Stimulated activated CD4-positive, alpha-beta T cell treated with anti-CD3 and anti-CD28 coated beads, Interleukin-4, amount 100 ng/mL, for 24 hours (primary cell): ENCODE measurements at regions not wholly inside any gene's neighbourhood (a gene's known extent, or its start where the extent isn't known, plus 50 kb on each side); places are given as distances from the start of the nearest gene placed in this dataset.

Source experiments
- DNase-seq: peaks from one replicate; pipeline ENCODE4 v3.0.0-alpha.2; 2020

DNA sequence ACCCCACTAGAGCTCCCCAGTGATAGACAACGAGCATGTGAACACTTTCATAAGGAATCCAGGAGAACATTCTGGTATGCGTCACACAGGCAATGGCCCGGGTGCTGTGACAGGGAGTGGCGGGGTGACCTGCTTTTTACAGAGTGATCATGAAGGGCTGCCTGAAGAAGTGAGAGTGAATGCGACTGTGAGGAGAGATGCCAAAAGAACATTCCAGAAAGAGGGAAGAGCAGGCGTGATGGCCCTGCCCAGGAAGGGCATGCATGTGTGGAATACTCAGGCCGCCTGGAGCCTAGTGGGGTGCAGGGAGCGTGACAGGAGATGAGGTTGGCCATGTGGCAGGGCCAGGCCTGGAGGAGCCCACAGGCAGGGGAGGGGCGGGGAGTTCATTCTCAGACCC, 53.8 kb downstream of the FZD10 start:
- no peak for DNase-seq

GRCh38 chr12:130218682-130219081, 56.4 kb downstream of the FZD10 start:
- DNase-seq = no peak

DNA sequence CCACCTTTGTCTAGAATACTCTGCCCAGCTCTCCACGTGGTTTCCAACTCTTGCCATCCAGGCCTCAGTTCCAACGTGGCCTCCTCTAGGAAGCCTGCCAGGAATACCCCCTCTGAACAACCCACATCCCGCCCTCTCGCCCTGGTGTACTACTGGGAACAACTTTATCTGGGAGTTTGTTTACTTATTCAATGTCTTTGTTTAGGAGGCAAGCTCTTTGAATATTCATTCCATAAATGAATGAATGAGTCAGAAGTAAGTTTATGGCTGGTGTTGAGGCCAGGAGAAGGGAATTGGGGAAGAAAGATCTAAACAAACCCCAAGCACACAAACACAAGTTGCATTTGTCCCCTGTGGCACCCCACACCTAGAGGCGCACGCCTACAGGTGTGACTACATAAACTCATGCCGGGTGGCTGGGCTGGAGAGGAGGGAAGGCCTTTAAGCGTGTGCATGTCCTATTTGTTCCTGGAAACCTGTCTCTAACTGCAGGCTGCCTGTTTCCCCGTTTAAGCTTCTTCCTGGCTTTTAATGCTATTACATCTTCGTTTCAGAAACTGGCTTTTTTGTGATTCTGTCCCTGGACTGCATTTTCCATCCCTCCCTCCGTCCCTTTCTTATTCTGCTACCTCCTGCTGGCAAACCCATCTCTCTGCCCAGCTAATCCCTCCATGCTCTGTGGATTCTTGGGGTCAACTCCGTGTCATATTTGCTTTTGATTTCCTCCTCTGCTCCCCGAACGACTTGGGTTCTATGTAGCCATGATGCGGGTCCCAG, 57.9 kb downstream of the FZD10 start:
- DNase-seq = no peak

DNA sequence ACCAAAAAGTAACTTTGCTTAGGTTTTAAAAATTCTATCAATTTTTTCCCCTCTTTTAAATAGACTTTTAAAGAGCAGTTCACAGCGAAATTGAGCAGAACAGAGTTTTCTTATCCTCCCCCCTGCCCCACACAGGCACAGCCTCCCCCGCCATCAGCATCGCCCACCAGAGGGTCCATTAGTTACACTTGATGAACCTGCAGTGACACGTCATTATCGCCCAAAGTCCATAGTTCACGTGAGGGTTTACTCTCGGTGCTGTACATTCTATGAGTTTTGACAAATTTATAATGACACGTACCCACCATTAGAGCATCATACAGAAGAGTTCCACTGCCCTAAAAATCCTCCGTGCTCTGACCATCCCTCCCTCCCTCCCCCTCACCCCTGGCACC, 58.4 kb downstream of the FZD10 start:
- no peak for DNase-seq

DNA sequence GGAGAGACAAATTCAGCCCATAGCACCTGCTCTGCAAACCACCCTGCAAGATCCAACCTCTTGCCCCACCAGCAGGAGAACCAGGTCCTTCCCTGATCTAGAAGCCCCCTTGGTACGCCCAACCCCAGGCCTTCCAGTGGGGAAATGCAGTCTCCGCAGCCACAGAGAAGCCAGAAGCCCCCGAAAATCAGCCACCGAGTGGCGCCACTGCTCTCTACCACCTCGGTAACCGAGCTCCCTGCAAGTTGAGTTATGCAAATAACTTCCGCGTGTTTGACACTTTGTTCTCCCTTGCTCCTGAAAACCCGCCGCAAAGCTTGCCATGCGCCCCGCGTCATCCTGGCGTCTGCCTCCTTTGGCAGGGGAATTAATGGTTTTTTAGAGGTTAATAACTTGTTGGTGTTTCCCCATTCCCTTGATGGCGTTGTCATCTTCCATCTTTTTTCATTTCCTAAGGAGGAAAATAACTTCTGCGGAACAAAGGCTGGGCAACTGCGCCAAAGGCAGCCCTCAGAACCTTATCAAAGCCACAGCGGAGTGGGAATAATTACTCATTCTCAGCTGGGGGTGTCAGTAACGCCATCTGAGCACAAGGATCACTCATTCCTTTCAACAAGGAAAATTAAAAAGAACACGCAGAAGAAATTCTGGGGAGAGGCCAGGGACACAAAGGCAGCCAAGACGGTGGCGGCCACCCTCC, 60.4 kb downstream of the FZD10 start:
- DNase-seq = no peak

GRCh38 chr12:130223767-130224244, 61.5 kb downstream of the FZD10 start:
- DNase-seq = no peak

- no peak for DNase-seq
Measured at GRCh38 chr12:130224613-130225012, 62.3 kb downstream of the FZD10 start.

DNA sequence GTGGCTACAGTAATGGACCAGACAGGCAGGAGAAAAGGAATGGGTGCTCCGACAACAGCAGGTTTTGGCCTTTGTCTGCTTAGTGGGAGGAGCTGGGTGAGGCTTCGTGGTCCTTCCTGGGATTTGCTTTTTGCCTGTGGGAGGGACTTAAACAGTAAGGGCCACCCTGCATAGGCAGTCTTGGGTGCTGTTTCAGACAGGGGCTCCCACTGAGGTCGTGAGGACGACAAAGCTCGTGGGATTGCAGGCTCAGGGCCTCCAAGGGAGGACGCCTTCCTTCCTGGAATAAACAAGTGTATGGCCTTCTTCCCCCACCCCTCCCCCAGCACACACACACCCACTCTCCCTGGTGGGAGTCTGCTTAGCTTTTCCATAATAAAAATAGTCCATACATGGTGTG, 63.1 kb downstream of the FZD10 start:
- DNase-seq = no peak

- no peak for DNase-seq
Measured at GRCh38 chr12:130226126-130226525, 63.9 kb downstream of the FZD10 start.

DNA sequence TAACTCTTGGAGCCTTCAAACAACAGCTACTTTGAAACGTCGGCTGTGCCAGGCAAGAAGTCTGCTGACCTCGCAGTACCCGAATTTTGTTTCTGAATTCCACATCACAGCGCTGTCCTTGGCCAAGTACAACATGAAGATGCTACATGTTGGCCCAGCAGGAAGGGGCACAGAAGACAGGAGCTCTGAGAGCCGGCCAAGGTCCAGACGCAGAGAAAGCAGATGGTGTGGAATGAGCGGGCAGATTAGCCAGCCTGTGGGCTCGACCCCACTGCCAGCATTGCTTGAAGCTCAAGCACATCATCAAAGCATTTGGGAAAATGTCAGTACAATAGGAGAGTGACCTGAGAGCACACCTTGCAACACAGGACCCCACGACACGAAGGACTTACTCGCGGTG, 64.5 kb downstream of the FZD10 start:
- DNase-seq = no peak

GRCh38 chr12:130227641-130228040, 65.4 kb downstream of the FZD10 start:
- no peak for DNase-seq

GRCh38 chr12:130236446-130236845, 74.2 kb downstream of the FZD10 start:
- DNase-seq = no peak

DNA sequence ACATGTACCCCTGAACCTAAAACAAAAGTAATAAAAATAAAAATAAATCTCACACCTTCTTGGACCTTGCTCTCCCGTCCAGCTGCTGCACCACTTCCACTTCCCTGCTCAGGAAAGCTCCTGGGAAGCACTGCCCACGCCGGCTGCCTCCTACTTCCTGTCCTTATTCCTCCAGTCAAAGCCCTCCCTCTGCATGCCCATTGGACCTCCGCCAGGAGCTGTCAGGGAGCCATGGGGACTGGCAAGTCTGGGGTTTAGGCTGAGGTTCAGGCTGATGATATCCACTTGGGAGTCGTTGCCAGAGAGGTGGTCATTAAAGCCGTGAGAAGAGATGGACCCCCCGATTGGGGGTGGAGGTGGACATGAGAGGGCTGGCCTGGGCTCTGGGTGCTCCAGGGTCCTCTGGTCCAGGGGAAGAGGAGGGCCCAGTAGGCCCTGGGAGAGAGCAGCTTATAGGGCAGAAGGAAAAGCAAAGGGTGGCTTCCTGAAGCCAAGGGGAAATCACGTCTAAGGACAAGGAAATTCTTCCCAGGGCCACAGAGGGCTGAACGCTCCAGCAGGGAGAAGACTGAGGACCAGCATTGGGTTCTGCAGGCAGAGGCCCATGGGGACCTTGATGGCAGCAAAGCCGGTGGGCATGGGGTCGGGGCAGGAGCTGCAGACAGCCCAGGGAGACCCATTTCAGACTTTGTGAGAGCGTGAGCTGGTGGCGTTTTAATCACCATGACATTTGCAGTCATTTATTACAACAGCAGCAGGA, 78.7 kb downstream of the FZD10 start:
- no peak for DNase-seq

- DNase-seq = no peak
Measured at GRCh38 chr12:130242506-130242905, 80.2 kb downstream of the FZD10 start.

DNA sequence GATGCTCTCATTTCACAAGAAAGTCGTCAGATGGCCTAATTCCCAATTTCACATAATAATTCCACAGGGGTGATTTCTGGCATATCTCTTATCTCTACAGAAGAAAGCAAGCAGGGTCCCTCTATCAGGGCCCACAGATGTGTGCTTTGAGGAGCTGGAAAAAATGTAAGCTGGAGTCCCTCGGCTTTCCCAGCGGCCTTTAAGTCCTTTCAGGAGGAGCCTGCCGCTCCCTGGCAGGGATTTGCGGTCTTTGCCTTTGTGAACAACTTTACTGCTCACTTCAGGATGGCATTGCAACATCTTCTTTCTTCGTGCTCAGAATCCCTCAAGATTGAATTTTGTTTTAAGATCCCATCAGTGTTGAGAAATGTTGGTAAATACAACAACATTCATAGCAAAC, 83.0 kb downstream of the FZD10 start:
- DNase-seq = no peak

- no peak for DNase-seq
Measured at GRCh38 chr12:130246560-130246959, 84.3 kb downstream of the FZD10 start.

DNA sequence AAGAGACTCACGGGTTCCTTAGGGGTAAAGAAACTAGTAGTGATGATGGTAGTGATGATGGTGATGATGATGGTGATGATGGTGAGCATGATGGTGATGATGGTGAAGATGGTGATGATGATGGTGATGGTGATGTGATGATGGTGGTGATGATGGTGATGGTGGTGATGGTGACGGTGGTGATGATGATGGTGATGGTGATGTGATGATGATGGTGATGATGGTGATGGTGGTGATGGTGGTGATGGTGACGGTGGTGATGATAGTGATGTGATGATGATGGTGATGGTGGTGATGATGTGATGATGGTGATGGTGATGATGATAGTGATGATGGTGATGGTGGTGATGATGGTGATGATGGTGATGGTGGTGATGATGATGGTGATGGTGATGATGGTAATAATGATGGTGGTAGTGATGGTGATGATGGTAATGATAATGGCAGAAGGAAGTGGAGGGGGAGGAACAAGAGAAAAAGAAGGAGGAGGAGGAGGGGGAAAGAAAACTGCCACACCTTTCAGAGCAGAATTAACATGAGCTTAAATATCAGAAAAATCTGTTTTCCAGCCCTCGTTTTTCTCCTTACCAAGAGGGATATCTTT, 85.5 kb downstream of the FZD10 start:
- no peak for DNase-seq

DNA sequence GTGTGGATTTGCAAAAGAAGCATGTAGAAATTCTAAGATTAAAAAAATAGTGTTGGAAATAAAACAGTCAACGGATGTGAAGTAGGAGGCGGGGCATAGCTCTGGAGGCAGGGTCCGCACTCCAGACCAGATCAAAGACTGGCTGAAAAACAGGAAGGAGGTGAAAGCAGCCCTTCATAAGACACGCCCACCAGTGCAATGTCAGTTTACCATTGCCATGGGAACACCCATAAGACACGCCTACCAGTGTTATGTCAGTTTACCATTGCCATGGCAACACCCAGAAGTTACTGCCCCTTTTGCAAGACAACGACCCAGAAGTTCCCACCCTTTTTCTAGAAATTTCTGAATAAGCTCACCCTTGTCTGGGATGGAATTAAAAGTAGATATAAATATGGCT, 87.1 kb downstream of the FZD10 start:
- no peak for DNase-seq

- no peak for DNase-seq
Measured at GRCh38 chr12:130251236-130251780, 86.4 kb upstream of the PIWIL1 start.

DNA sequence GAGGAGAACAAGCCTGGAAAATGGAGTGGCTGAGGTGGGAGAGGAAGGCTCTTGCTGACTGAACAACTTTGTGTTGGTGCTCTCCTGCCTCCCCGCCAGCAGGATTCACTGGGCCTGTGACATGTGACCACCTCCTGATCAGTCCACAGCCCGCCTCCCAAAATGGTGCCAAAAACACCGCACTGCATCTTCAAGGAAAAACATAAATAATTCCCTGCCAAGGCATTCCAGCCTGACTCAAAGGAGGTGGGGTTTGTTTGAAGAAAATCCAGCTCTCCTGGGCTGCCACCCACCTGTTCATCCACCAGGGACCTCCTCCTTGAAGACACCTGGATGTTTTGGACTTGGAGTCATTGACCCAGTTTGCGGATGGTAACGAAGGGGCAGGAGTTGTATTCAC, 83.8 kb upstream of the PIWIL1 start:
- DNase-seq = no peak

GRCh38 chr12:130254461-130255276, 83.0 kb upstream of the PIWIL1 start:
- no peak for DNase-seq

DNA sequence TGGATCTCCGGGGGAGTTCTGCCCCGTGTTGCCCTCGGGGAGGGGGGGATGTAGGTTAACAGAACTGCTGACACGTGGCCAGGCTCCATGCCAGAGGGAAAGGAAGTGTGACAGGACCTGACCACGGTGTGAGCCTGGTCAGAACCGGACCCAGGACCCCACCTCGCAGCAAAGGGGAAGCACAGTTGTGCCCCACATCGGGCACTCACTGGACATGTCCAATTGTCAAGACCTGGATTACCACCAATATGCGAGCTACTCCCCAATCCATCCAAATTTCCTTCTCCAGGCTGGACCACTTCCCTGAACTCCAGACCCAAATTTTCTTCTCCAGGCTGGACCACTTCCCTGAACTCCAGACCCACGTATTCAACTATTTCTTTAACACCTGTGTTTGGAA, 78.8 kb upstream of the PIWIL1 start:
- no peak for DNase-seq
